ENCODE measurements at regions not wholly inside any gene's neighbourhood (a gene's known extent, or its start where the extent isn't known, plus 50 kb on each side); places are given as distances from the start of the nearest gene placed in this dataset.
"Not testable (repeated sequence)": the region's sequence is repeated elsewhere in the genome, so short reads cannot be mapped to it uniquely, and the experiment has no call there.

DNA sequence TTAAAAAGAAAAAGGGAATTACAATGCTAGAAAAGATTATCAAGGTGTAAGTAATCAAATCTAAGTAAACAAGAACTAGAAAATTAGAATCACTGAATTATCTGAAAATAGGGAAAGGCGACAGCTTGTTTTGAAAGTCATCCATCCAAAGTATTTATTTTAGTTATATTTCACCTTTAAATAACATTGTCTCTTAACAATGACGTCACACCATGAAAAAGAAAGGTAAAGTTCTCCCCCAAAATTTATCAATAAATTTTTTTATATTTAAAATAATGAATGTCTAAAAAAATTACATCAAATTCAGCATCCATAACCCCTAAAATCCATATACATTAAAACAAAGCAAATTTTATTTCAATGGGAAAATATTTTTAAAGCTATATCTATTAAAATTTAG lies 223.2 kb downstream of the RERGL start:
- TF ChIP-seq POLR2A (IDR thresholded peaks at IDR 0.05; ENCODE audit: extremely low read depth, insufficient read length) (no peak), MAX (IDR thresholded peaks at IDR 0.05; ENCODE audit: low read depth, low read length) (no peak), MYC (IDR thresholded peaks at IDR 0.05; ENCODE audit: low read depth, low read length) (no peak)
- TF ChIP-seq, protein P1, sequence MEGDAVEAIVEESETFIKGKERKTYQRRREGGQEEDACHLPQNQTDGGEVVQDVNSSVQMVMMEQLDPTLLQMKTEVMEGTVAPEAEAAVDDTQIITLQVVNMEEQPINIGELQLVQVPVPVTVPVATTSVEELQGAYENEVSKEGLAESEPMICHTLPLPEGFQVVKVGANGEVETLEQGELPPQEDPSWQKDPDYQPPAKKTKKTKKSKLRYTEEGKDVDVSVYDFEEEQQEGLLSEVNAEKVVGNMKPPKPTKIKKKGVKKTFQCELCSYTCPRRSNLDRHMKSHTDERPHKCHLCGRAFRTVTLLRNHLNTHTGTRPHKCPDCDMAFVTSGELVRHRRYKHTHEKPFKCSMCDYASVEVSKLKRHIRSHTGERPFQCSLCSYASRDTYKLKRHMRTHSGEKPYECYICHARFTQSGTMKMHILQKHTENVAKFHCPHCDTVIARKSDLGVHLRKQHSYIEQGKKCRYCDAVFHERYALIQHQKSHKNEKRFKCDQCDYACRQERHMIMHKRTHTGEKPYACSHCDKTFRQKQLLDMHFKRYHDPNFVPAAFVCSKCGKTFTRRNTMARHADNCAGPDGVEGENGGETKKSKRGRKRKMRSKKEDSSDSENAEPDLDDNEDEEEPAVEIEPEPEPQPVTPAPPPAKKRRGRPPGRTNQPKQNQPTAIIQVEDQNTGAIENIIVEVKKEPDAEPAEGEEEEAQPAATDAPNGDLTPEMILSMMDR (IDR thresholded peaks at IDR 0.05; ENCODE audit: low read depth, low read length) = no peak
- no peak for DNase-seq (ENCODE audit: low read depth)

GRCh38 chr12:17855548-17855947 lies 234.4 kb downstream of the RERGL start:
- not testable (repeated sequence) for H3K4me3 ChIP-seq (ENCODE audit: low read depth, low read length); DNase-seq (ENCODE audit: low read depth)

More for the DNA sequence above, 223.2 kb downstream of the RERGL start:
- no peak overlapping the region for H3K4me3 ChIP-seq (ENCODE audit: low read depth, low read length)

GRCh38 chr12:17853054-17853453 lies 236.9 kb downstream of the RERGL start:
- H3K4me3 ChIP-seq (ENCODE audit: low read depth, low read length) = no peak overlapping the region
- no peak for DNase-seq (ENCODE audit: low read depth)
- TF ChIP-seq MYC (IDR thresholded peaks at IDR 0.05; ENCODE audit: low read depth, low read length) (no peak), MAX (IDR thresholded peaks at IDR 0.05; ENCODE audit: low read depth, low read length) (no peak), POLR2A (IDR thresholded peaks at IDR 0.05; ENCODE audit: extremely low read depth, insufficient read length) (no peak)
- TF ChIP-seq, protein P1 (IDR thresholded peaks at IDR 0.05; ENCODE audit: low read depth, low read length) = no peak

GRCh38 chr12:17841496-17841895 lies 248.5 kb downstream of the RERGL start:
- no peak for DNase-seq (ENCODE audit: low read depth)
- TF ChIP-seq, protein P1 (IDR thresholded peaks at IDR 0.05; ENCODE audit: low read depth, low read length) = no peak
- no peak for TF ChIP-seq POLR2A (IDR thresholded peaks at IDR 0.05; ENCODE audit: extremely low read depth, insufficient read length)
- TF ChIP-seq MAX (IDR thresholded peaks at IDR 0.05; ENCODE audit: low read depth, low read length) = no peak
- TF ChIP-seq MYC (IDR thresholded peaks at IDR 0.05; ENCODE audit: low read depth, low read length) = no peak
- H3K4me3 ChIP-seq (ENCODE audit: low read depth, low read length) = no peak overlapping the region

DNA sequence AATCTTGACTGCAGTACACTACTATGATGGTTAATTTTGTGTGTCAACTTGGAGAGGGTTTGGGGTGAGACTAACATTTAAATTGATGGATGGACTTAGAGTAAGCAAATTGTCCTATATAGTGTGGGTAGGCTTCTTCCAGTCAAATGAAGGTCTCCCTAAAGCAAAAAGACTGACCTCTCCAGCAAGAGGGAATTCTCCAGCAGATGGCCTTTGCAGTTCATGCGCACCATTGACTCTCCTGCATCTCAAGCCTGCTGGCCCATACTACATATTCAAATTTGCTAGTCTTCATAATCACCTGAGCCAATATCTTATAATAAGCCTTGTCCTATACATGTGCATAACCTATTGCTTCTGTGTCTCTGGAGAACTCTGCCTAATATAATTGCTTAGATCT lies 260.2 kb downstream of the RERGL start:
- no peak for DNase-seq (ENCODE audit: low read depth)
- no peak for TF ChIP-seq MAX (IDR thresholded peaks at IDR 0.05; ENCODE audit: low read depth, low read length)
- TF ChIP-seq MYC (IDR thresholded peaks at IDR 0.05; ENCODE audit: low read depth, low read length) = no peak
- TF ChIP-seq POLR2A (IDR thresholded peaks at IDR 0.05; ENCODE audit: extremely low read depth, insufficient read length) = no peak
- TF ChIP-seq, protein P1 (IDR thresholded peaks at IDR 0.05; ENCODE audit: low read depth, low read length) = no peak
- H3K4me3 ChIP-seq (ENCODE audit: low read depth, low read length) = no peak overlapping the region

GRCh38 chr12:17818931-17819330 lies 271.1 kb downstream of the RERGL start:
- TF ChIP-seq MYC (IDR thresholded peaks at IDR 0.05; ENCODE audit: low read depth, low read length) = no peak
- no peak for TF ChIP-seq POLR2A (IDR thresholded peaks at IDR 0.05; ENCODE audit: extremely low read depth, insufficient read length)
- TF ChIP-seq, protein P1 (IDR thresholded peaks at IDR 0.05; ENCODE audit: low read depth, low read length) = no peak
- TF ChIP-seq MAX (IDR thresholded peaks at IDR 0.05; ENCODE audit: low read depth, low read length) = no peak
- no peak for DNase-seq (ENCODE audit: low read depth)
- no peak overlapping the region for H3K4me3 ChIP-seq (ENCODE audit: low read depth, low read length)

Measured in NB4 (cell line).